ENCODE measurements at regions not wholly inside any gene's neighbourhood (a gene's known extent, or its start where the extent isn't known, plus 50 kb on each side); places are given as distances from the start of the nearest gene placed in this dataset.

- no peaks in the 10 kb centered on the region for H3K9me3 ChIP-seq (replicated peaks; ENCODE audit: low read length)
- no peak overlapping the region for H3K4me3 ChIP-seq (ENCODE audit: low read length)
- no peak overlapping the region for H3K4me2 ChIP-seq (ENCODE audit: low read length)
- no peak overlapping the region for H3K9ac ChIP-seq (ENCODE audit: low read depth, low read length)
- peaks cover 10% of the 10 kb centered on the region for H3K4me1 ChIP-seq (ENCODE audit: control insufficient read depth, insufficient read depth, low read length)
- H3K27me3 ChIP-seq (ENCODE audit: control insufficient read depth, insufficient read depth, low read length) = peaks cover 4% of the 10 kb centered on the region
- no peaks in the 10 kb centered on the region for H3K36me3 ChIP-seq (ENCODE audit: insufficient read depth, low read length)
These were observed 65.2 kb upstream of the CISTR start for GRCh38 chr12:53817021-53817389.

- H3K4me2 ChIP-seq (ENCODE audit: low read length) = no peak overlapping the region
- H3K4me3 ChIP-seq (ENCODE audit: low read length) = no peak overlapping the region
- H3K36me3 ChIP-seq (ENCODE audit: insufficient read depth, low read length) = no peaks in the 10 kb centered on the region
- H3K9ac ChIP-seq (ENCODE audit: low read depth, low read length) = no peak overlapping the region
- no peaks in the 10 kb centered on the region for H3K9me3 ChIP-seq (replicated peaks; ENCODE audit: low read length)
- H3K27me3 ChIP-seq (ENCODE audit: control insufficient read depth, insufficient read depth, low read length) = peaks cover 4% of the 10 kb centered on the region
- H3K4me1 ChIP-seq (ENCODE audit: control insufficient read depth, insufficient read depth, low read length) = peaks cover 17% of the 10 kb centered on the region
These were observed 68.9 kb upstream of the CISTR start for GRCh38 chr12:53820514-53821306.

- H3K4me2 ChIP-seq (ENCODE audit: low read length) = no peak overlapping the region
- H3K36me3 ChIP-seq (ENCODE audit: insufficient read depth, low read length) = no peaks in the 10 kb centered on the region
- H3K4me3 ChIP-seq (ENCODE audit: low read length) = no peak overlapping the region
- H3K9ac ChIP-seq (ENCODE audit: low read depth, low read length) = no peak overlapping the region
- no peaks in the 10 kb centered on the region for H3K9me3 ChIP-seq (replicated peaks; ENCODE audit: low read length)
- no peaks in the 10 kb centered on the region for H3K27me3 ChIP-seq (ENCODE audit: control insufficient read depth, insufficient read depth, low read length)
- H3K4me1 ChIP-seq (ENCODE audit: control insufficient read depth, insufficient read depth, low read length) = peaks cover 17% of the 10 kb centered on the region
These were observed 72.4 kb upstream of the CISTR start for GRCh38 chr12:53824001-53824712.

GRCh38 chr12:53825246-53826081, 73.7 kb upstream of the CISTR start:
- Histone ChIP-seq H3K4me2 (ENCODE audit: low read length) (no peak overlapping the region), H3K9me3 (replicated peaks; ENCODE audit: low read length) (no peaks in the 10 kb centered on the region), H3K4me1 (ENCODE audit: control insufficient read depth, insufficient read depth, low read length) (peaks cover 14% of the 10 kb centered on the region), H3K36me3 (ENCODE audit: insufficient read depth, low read length) (no peaks in the 10 kb centered on the region), H3K27me3 (ENCODE audit: control insufficient read depth, insufficient read depth, low read length) (no peaks in the 10 kb centered on the region), H3K9ac (ENCODE audit: low read depth, low read length) (no peak overlapping the region), H3K4me3 (ENCODE audit: low read length) (no peak overlapping the region)

GRCh38 chr12:53827306-53827705, 75.5 kb upstream of the CISTR start:
- H3K4me3 ChIP-seq (ENCODE audit: low read length) = no peak overlapping the region
- H3K9me3 ChIP-seq (replicated peaks; ENCODE audit: low read length) = no peaks in the 10 kb centered on the region
- peaks cover 8% of the 10 kb centered on the region for H3K4me1 ChIP-seq (ENCODE audit: control insufficient read depth, insufficient read depth, low read length)
- H3K9ac ChIP-seq (ENCODE audit: low read depth, low read length) = no peak overlapping the region
- no peaks in the 10 kb centered on the region for H3K27me3 ChIP-seq (ENCODE audit: control insufficient read depth, insufficient read depth, low read length)
- no peaks in the 10 kb centered on the region for H3K36me3 ChIP-seq (ENCODE audit: insufficient read depth, low read length)
- no peak overlapping the region for H3K4me2 ChIP-seq (ENCODE audit: low read length)

GRCh38 chr12:53828598-53828997, 76.8 kb upstream of the CISTR start:
- Histone ChIP-seq H3K4me1 (ENCODE audit: control insufficient read depth, insufficient read depth, low read length) (peaks cover 8% of the 10 kb centered on the region), H3K4me2 (ENCODE audit: low read length) (no peak overlapping the region), H3K4me3 (ENCODE audit: low read length) (no peak overlapping the region), H3K9me3 (replicated peaks; ENCODE audit: low read length) (no peaks in the 10 kb centered on the region), H3K36me3 (ENCODE audit: insufficient read depth, low read length) (no peaks in the 10 kb centered on the region), H3K27me3 (ENCODE audit: control insufficient read depth, insufficient read depth, low read length) (no peaks in the 10 kb centered on the region), H3K9ac (ENCODE audit: low read depth, low read length) (no peak overlapping the region)

GRCh38 chr12:53829130-53829819, 77.5 kb upstream of the CISTR start:
- no peaks in the 10 kb centered on the region for H3K9me3 ChIP-seq (replicated peaks; ENCODE audit: low read length)
- no peaks in the 10 kb centered on the region for H3K27me3 ChIP-seq (ENCODE audit: control insufficient read depth, insufficient read depth, low read length)
- peaks cover 8% of the 10 kb centered on the region for H3K4me1 ChIP-seq (ENCODE audit: control insufficient read depth, insufficient read depth, low read length)
- H3K4me3 ChIP-seq (ENCODE audit: low read length) = no peak overlapping the region
- H3K9ac ChIP-seq (ENCODE audit: low read depth, low read length) = no peak overlapping the region
- H3K36me3 ChIP-seq (ENCODE audit: insufficient read depth, low read length) = no peaks in the 10 kb centered on the region
- H3K4me2 ChIP-seq (ENCODE audit: low read length) = no peak overlapping the region

- no peak overlapping the region for H3K4me2 ChIP-seq (ENCODE audit: low read length)
- H3K9ac ChIP-seq (ENCODE audit: low read depth, low read length) = no peak overlapping the region
- H3K4me1 ChIP-seq (ENCODE audit: control insufficient read depth, insufficient read depth, low read length) = no peaks in the 10 kb centered on the region
- no peaks in the 10 kb centered on the region for H3K36me3 ChIP-seq (ENCODE audit: insufficient read depth, low read length)
- H3K27me3 ChIP-seq (ENCODE audit: control insufficient read depth, insufficient read depth, low read length) = no peaks in the 10 kb centered on the region
- H3K4me3 ChIP-seq (ENCODE audit: low read length) = no peak overlapping the region
- H3K9me3 ChIP-seq (replicated peaks; ENCODE audit: low read length) = no peaks in the 10 kb centered on the region
These were observed 78.9 kb upstream of the CISTR start for GRCh38 chr12:53830631-53831030.

- Histone ChIP-seq H3K27me3 (ENCODE audit: control insufficient read depth, insufficient read depth, low read length) (no peaks in the 10 kb centered on the region), H3K36me3 (ENCODE audit: insufficient read depth, low read length) (no peaks in the 10 kb centered on the region), H3K4me3 (ENCODE audit: low read length) (no peak overlapping the region), H3K9ac (ENCODE audit: low read depth, low read length) (no peak overlapping the region), H3K4me1 (ENCODE audit: control insufficient read depth, insufficient read depth, low read length) (no peaks in the 10 kb centered on the region), H3K9me3 (replicated peaks; ENCODE audit: low read length) (no peaks in the 10 kb centered on the region), H3K4me2 (ENCODE audit: low read length) (no peak overlapping the region)
These were observed 84.4 kb upstream of the CISTR start for GRCh38 chr12:53836119-53836655.

GRCh38 chr12:53838978-53839377, 87.2 kb upstream of the CISTR start:
- H3K4me3 ChIP-seq (ENCODE audit: low read length) = no peak overlapping the region
- no peak overlapping the region for H3K9ac ChIP-seq (ENCODE audit: low read depth, low read length)
- no peak overlapping the region for H3K4me2 ChIP-seq (ENCODE audit: low read length)
- H3K4me1 ChIP-seq (ENCODE audit: control insufficient read depth, insufficient read depth, low read length) = no peaks in the 10 kb centered on the region
- H3K9me3 ChIP-seq (replicated peaks; ENCODE audit: low read length) = no peaks in the 10 kb centered on the region
- H3K36me3 ChIP-seq (ENCODE audit: insufficient read depth, low read length) = no peaks in the 10 kb centered on the region
- no peaks in the 10 kb centered on the region for H3K27me3 ChIP-seq (ENCODE audit: control insufficient read depth, insufficient read depth, low read length)

GRCh38 chr12:53840316-53840715, 88.5 kb upstream of the CISTR start:
- Histone ChIP-seq H3K9ac (ENCODE audit: low read depth, low read length) (no peak overlapping the region), H3K4me2 (ENCODE audit: low read length) (no peak overlapping the region), H3K9me3 (replicated peaks; ENCODE audit: low read length) (no peaks in the 10 kb centered on the region), H3K4me1 (ENCODE audit: control insufficient read depth, insufficient read depth, low read length) (peaks cover 10% of the 10 kb centered on the region), H3K27me3 (ENCODE audit: control insufficient read depth, insufficient read depth, low read length) (no peaks in the 10 kb centered on the region), H3K4me3 (ENCODE audit: low read length) (no peak overlapping the region), H3K36me3 (ENCODE audit: insufficient read depth, low read length) (no peaks in the 10 kb centered on the region)
